ENCODE measurements at regions not wholly inside any gene's neighbourhood (a gene's known extent, or its start where the extent isn't known, plus 50 kb on each side); places are given as distances from the start of the nearest gene placed in this dataset.
"Not testable (repeated sequence)": the region's sequence is repeated elsewhere in the genome, so short reads cannot be mapped to it uniquely, and the experiment has no call there.

- DNase-seq, result no peak
These were observed 1106.0 kb downstream of the RPIA start for GRCh38 chr2:89797320-89798038.

- DNase-seq, result not testable (repeated sequence)
These were observed 1109.7 kb downstream of the RPIA start for GRCh38 chr2:89801207-89801606.

GRCh38 chr2:89806363-89806762 lies 1114.9 kb downstream of the RPIA start:
- DNase-seq, result not testable (repeated sequence)

- DNase-seq, result no peak
These were observed 1119.8 kb downstream of the RPIA start for GRCh38 chr2:89811295-89811694.

- not testable (repeated sequence) for DNase-seq
These were observed 1120.4 kb downstream of the RPIA start for GRCh38 chr2:89811910-89812309.

- DNase-seq, result not testable (repeated sequence)
These were observed 1122.9 kb downstream of the RPIA start for GRCh38 chr2:89814359-89814758.

GRCh38 chr2:89818873-89819272 lies 1127.4 kb downstream of the RPIA start:
- no peak for DNase-seq

GRCh38 chr2:89819809-89820208 lies 1128.3 kb downstream of the RPIA start:
- DNase-seq, result no peak

GRCh38 chr2:89820248-89820647 lies 1128.8 kb downstream of the RPIA start:
- DNase-seq, result no peak

GRCh38 chr2:89821455-89821945 lies 1130.0 kb downstream of the RPIA start:
- no peak for DNase-seq

- not testable (repeated sequence) for DNase-seq
These were observed 1130.9 kb downstream of the RPIA start for GRCh38 chr2:89822342-89822741.

- no peak for DNase-seq
These were observed 1132.1 kb downstream of the RPIA start for GRCh38 chr2:89823556-89823955.

- no peak for DNase-seq
These were observed 1133.6 kb downstream of the RPIA start for GRCh38 chr2:89825034-89825433.

GRCh38 chr2:89826741-89827140 lies 1135.3 kb downstream of the RPIA start:
- not testable (repeated sequence) for DNase-seq

- not testable (repeated sequence) for DNase-seq
These were observed 1136.4 kb downstream of the RPIA start for GRCh38 chr2:89827829-89828228.

- DNase-seq, result not testable (repeated sequence)
These were observed 1136.9 kb downstream of the RPIA start for GRCh38 chr2:89828416-89828815.

- not testable (repeated sequence) for DNase-seq
These were observed 1137.6 kb downstream of the RPIA start for GRCh38 chr2:89828961-89829631.

GRCh38 chr2:89829828-89830227 lies 1138.4 kb downstream of the RPIA start:
- DNase-seq, result no peak

- DNase-seq, result not testable (repeated sequence)
These were observed 1139.1 kb downstream of the RPIA start for GRCh38 chr2:89830341-89831218.

- no peak for DNase-seq
These were observed 1140.4 kb downstream of the RPIA start for GRCh38 chr2:89831641-89832498.

GRCh38 chr2:89833116-89833779 lies 1141.8 kb downstream of the RPIA start:
- DNase-seq, result no peak

GRCh38 chr2:89833780-89834117 lies 1142.3 kb downstream of the RPIA start:
- no peak for DNase-seq
